NCI-H2029 (cell line): ENCODE measurements at regions not wholly inside any gene's neighbourhood (a gene's known extent, or its start where the extent isn't known, plus 50 kb on each side); places are given as distances from the start of the nearest gene placed in this dataset.
"Not testable (repeated sequence)": the region's sequence is repeated elsewhere in the genome, so short reads cannot be mapped to it uniquely, and the experiment has no call there.

Experiments
- DNase-seq: peaks from one replicate; lab custom pipeline; 2025; lab: John Stamatoyannopoulos, UW

- DNase-seq, result no peak
Measured at GRCh38 chr10:30531751-30532530, 97.6 kb downstream of the LYZL2 start.

DNA sequence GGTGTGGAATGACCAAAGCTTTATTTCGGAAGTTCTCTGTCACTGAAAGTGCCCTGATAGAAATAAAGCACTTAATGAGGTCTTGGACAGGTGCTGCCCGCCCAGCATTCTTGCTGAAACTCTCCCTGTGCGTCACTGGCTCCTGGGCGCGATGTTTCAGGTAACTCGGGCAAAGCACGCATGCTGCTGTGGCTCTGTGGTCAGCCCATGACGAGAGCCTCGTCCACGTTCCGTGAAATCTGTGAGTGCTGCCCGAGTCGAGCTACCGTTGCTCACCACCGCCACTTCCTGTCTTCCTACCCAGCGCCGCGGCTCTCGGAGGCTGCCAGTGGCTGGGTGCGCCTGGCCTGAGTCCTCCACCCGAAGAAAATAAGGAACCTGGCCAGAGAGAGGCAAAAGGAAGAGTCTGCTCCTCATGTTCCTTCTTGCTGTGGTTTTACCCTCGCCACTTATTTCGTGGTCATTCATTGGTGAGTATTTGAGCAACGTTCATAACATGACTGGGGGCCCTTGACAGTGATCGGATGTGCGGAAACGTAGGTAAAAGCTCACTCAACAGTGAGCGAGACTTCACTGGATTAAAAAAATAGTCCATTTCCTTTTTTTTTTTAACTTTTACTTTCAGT lies 95.5 kb downstream of the MAP3K8 start:
- DNase-seq, result no peak

DNA sequence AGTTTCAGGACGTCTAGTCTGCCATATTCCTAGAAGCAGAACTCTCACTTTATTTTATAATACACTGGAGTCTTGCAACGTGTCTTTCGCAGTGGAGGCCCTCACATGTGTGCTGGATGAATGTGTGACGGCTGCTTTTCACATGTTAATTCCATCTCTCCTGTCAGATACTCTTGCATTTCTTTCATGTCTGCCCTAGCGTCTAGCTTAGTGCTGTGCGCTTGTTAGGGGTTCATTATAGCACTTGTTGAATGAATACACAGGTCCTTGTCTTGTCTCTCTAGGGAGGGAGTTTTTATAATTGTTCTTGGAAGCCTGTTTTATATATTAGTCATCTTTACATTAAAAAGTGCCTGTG lies 94.4 kb downstream of the MAP3K8 start:
- DNase-seq, result no peak

- no peak for DNase-seq
Measured at GRCh38 chr10:30527623-30528428, 93.8 kb downstream of the MAP3K8 start.

DNA sequence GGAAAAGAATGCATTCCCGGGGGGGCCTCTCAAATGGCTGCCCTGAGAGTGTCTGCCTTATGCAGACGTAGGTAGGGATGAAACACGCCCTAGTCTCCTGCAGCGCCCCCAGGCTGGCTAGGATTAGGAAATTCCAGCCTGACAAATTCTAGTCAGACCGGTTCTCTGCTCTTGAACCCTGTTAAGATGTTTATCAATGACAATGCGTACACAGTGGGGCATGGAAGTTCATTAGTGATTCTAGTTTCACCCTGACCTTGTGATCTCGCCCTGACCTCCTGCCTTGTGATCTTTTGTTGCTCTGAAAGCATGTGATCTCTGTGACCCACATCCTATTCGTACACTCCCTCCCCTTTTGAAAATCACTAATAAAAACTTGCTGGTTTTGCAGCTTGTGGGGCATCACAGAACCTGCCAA lies 88.7 kb downstream of the MAP3K8 start:
- not testable (repeated sequence) for DNase-seq

- no peak for DNase-seq
Measured at GRCh38 chr10:30518907-30519306, 84.9 kb downstream of the MAP3K8 start.
